Left forelimb (tissue), 1 donor: ENCODE measurements at regions not wholly inside any gene's neighbourhood (a gene's known extent, or its start where the extent isn't known, plus 50 kb on each side); places are given as distances from the start of the nearest gene placed in this dataset.

Experiments
- DNase-seq: peaks from one replicate; pipeline ENCODE4 v3.0.0-alpha.2; 2018; ENCODE audit warnings: low spot score

- DNase-seq, result no peak
Measured at GRCh38 chr6:134866563-134866962, 83.3 kb downstream of the ALDH8A1 start.

GRCh38 chr6:134864558-134864957 lies 85.3 kb downstream of the ALDH8A1 start:
- no peak for DNase-seq

GRCh38 chr6:134863763-134864510 lies 86.0 kb downstream of the ALDH8A1 start:
- no peak for DNase-seq

- no peak for DNase-seq
Measured at GRCh38 chr6:134854366-134854765, 95.5 kb downstream of the ALDH8A1 start.

GRCh38 chr6:134853111-134854055 lies 96.5 kb downstream of the ALDH8A1 start:
- no peak for DNase-seq

GRCh38 chr6:134851548-134851947 lies 98.4 kb downstream of the ALDH8A1 start:
- DNase-seq, result no peak

GRCh38 chr6:134850721-134851305 lies 99.1 kb downstream of the ALDH8A1 start:
- DNase-seq, result no peak

GRCh38 chr6:134849920-134850447 lies 99.9 kb downstream of the ALDH8A1 start:
- DNase-seq, result no peak

GRCh38 chr6:134848076-134848475 lies 101.8 kb downstream of the ALDH8A1 start:
- no peak for DNase-seq

GRCh38 chr6:134846865-134847264 lies 103.0 kb downstream of the ALDH8A1 start:
- DNase-seq, result no peak

- no peak for DNase-seq
Measured at GRCh38 chr6:134846031-134846430, 103.9 kb downstream of the ALDH8A1 start.

- DNase-seq, result no peak
Measured at GRCh38 chr6:134844120-134844519, 105.8 kb downstream of the ALDH8A1 start.

- no peak for DNase-seq
Measured at GRCh38 chr6:134840086-134840867, 109.6 kb downstream of the ALDH8A1 start.

- DNase-seq, result no peak
Measured at GRCh38 chr6:134835993-134836392, 113.9 kb downstream of the ALDH8A1 start.

GRCh38 chr6:134830940-134831339 lies 119.0 kb downstream of the ALDH8A1 start:
- no peak for DNase-seq

GRCh38 chr6:134830194-134830593 lies 119.7 kb downstream of the ALDH8A1 start:
- DNase-seq, result no peak

GRCh38 chr6:134828641-134829040 lies 121.3 kb downstream of the ALDH8A1 start:
- no peak for DNase-seq

- no peak for DNase-seq
Measured at GRCh38 chr6:134826889-134827737, 122.8 kb downstream of the ALDH8A1 start.

- no peak for DNase-seq
Measured at GRCh38 chr6:134823710-134824034, 126.2 kb downstream of the ALDH8A1 start.

GRCh38 chr6:134822920-134823709 lies 126.8 kb downstream of the ALDH8A1 start:
- no peak for DNase-seq
